PC-3 (cell line): ENCODE measurements at regions not wholly inside any gene's neighbourhood (a gene's known extent, or its start where the extent isn't known, plus 50 kb on each side); places are given as distances from the start of the nearest gene placed in this dataset.

ENCODE experiments used
- ATAC-seq: fragments of 200-7000 bp; cut with Tn5 transposase; 2 replicates; pipeline ENCODE4 v1.9.1; 2020; ENCODE audit warnings: mild to moderate bottlenecking, moderate library complexity
- BruUV-seq: library from RNA; stranded (reverse); fragments of 400-500 nt; replicated peaks from 2 replicates; lab custom pipeline; 2021; lab: Mats Ljungman, UMichigan
- CTCF ChIA-PET: fragments of 300-600 bp; sonication (Branson Sonifier 250); formaldehyde crosslinking; loops from one replicate; lab custom pipeline; 2022; ENCODE audit warnings: antibody characterized with exemption; lab: Charles Lee
- POLR2A ChIA-PET: fragments of 300-600 bp; sonication (Branson Sonifier 250); formaldehyde crosslinking; loops from one replicate; lab custom pipeline; 2022; ENCODE audit warnings: antibody characterized with exemption; ENCODE audit not compliant: unreplicated experiment; lab: Charles Lee
- DNase-seq: peaks from one replicate; pipeline ENCODE4 v3.0.0-alpha.2; 2015
- H2AFZ ChIP-seq: fragments of 300-600 bp; sonication (generic); 2 replicates; pipeline ENCODE4 v1.6.0; 2016; ENCODE audit warnings: antibody characterized with exemption, low read length
- H3F3A ChIP-seq: fragments of 300-600 bp; sonication (generic); one replicate; pipeline ENCODE4 v1.6.0; 2017; ENCODE audit warnings: antibody characterized with exemption, low read length, control low read depth, mild to moderate bottlenecking; ENCODE audit not compliant: unreplicated experiment
- H3K27ac ChIP-seq: fragments of 300-600 bp; sonication (generic); 2 replicates; pipeline ENCODE4 v1.5.1; 2016; ENCODE audit warnings: mild to moderate bottlenecking, low read length
- H3K27me3 ChIP-seq: fragments of 300-600 bp; sonication (generic); 2 replicates; pipeline ENCODE4 v1.6.1; 2016; ENCODE audit warnings: low read length, mixed read lengths
- H3K36me3 ChIP-seq: fragments of 300-600 bp; sonication (generic); 2 replicates; pipeline ENCODE4 v1.6.1; 2016; ENCODE audit warnings: low read depth, mixed run types, low read length, mixed read lengths
- H3K4me1 ChIP-seq: fragments of 300-600 bp; sonication (generic); 2 replicates; pipeline ENCODE4 v1.5.1; 2016; ENCODE audit warnings: low read length; ENCODE audit not compliant: insufficient read depth
- H3K4me2 ChIP-seq: fragments of 300-600 bp; sonication (generic); 2 replicates; pipeline ENCODE4 v1.6.0; 2016; ENCODE audit warnings: low read length
- H3K4me3 ChIP-seq: fragments of 300-600 bp; sonication (generic); 2 replicates; pipeline ENCODE4 v1.5.1; 2016; ENCODE audit warnings: mild to moderate bottlenecking, low read length, mixed read lengths
- H3K79me2 ChIP-seq: fragments of 300-600 bp; sonication (generic); 2 replicates; pipeline ENCODE4 v1.6.1; 2017; ENCODE audit warnings: low read length, mixed read lengths
- H3K9ac ChIP-seq: fragments of 300-600 bp; sonication (generic); 2 replicates; pipeline ENCODE4 v1.6.0; 2016; ENCODE audit warnings: mild to moderate bottlenecking, low read length
- H3K9me2 ChIP-seq: fragments of 300-600 bp; sonication (generic); replicated peaks from 2 replicates; pipeline ENCODE4 v1.6.1; 2016; ENCODE audit warnings: mixed run types, low read length, mixed read lengths
- H3K9me3 ChIP-seq: fragments of 300-600 bp; sonication (generic); 2 replicates; pipeline ENCODE4 v1.6.1; 2016; ENCODE audit warnings: low read length, mixed read lengths
- H4K20me1 ChIP-seq: fragments of 300-600 bp; sonication (generic); 2 replicates; pipeline ENCODE4 v1.6.1; 2016; ENCODE audit warnings: low read length, mixed read lengths
- CTCF ChIP-seq: fragments of 300-600 bp; sonication (generic); conservative IDR thresholded peaks from 2 replicates; pipeline ENCODE4 v1.5.1; 2017; ENCODE audit warnings: antibody characterized with exemption, low read depth, mild to moderate bottlenecking, low read length
- EZH2 ChIP-seq: fragments of 300-600 bp; sonication (generic); IDR thresholded peaks from one replicate; pipeline ENCODE4 v1.6.1; 2017; ENCODE audit warnings: antibody characterized with exemption, mild to moderate bottlenecking, low read length; ENCODE audit not compliant: unreplicated experiment
- EZH2phosphoT487 ChIP-seq: fragments of 300-600 bp; sonication (generic); IDR thresholded peaks from 2 replicates; pipeline ENCODE4 v1.6.1; 2018; ENCODE audit warnings: mild to moderate bottlenecking, antibody characterized with exemption, low read length, borderline replicate concordance
- intact Hi-C: fragments of 100-400 bp; cut with micrococcal nuclease; formaldehyde crosslinking; loops from 2 replicates; pipeline ENCODE4 v1.9.0; 2023

DNA sequence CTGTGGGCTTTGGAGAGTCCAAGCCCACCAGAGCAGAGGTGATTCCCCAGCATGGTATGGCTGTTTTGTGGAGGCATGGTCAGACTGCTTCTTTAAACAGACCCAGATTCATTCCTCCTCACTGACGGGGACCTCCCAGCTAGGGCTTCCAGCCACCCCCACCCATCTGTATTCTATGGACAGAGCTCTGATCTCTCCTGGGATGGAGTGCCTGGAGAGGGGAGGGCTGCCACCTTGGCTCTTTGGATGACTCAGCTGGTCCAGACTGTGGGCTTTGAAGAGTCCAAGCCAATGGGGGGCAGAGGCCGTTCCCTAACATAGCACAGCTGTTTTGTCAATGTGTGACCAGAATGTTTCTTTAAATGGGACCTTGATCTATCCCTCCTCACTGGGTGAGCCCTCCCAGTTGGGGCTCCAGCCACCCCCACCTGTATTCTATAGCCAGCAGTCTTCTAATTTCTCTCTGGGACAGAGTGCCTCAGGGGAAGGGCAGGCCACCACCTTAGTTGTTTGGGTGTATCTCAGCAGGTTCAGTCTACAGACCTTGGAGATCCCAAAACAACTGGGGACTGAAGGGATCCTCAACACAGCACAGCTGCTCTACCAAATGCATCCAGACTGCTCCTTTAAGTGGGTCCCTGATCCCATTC lies 122.0 kb upstream of the OSTN start:
- intact Hi-C loops, result no loop called here
- Histone ChIP-seq H3K4me3 (no peak overlapping the region), H4K20me1 (no peaks in the 10 kb centered on the region), H3F3A (no peaks in the 10 kb centered on the region), H3K27me3 (no peaks in the 10 kb centered on the region), H3K79me2 (no peaks in the 10 kb centered on the region), H3K9ac (no peak overlapping the region), H3K4me2 (no peak overlapping the region), H3K4me1 (peaks cover 4% of the 10 kb centered on the region), H3K9me2 (no peaks in the 10 kb centered on the region), H2AFZ (no peak overlapping the region), H3K9me3 (0 out of 2 replicates have a peak, but pooled peaks cover 17% of the 10 kb centered on the region), H3K27ac (no peak overlapping the region), H3K36me3 (peaks cover 2% of the 10 kb centered on the region; the same call in 1 of the 2 replicates)
- no peak for TF ChIP-seq EZH2phosphoT487
- no peak for TF ChIP-seq EZH2
- TF ChIP-seq CTCF, result no peak
- ATAC-seq (no peak), DNase-seq (no peak)
- POLR2A ChIA-PET, result no interaction called here
- CTCF ChIA-PET, result no interaction called here
- no TSS peak for BruUV-seq

GRCh38 chr3:191074511-191074910 lies 124.5 kb upstream of the OSTN start:
- H3K9ac ChIP-seq, result no peak overlapping the region
- DNase-seq (no peak), ATAC-seq (no peak)
- H3K4me2 ChIP-seq, result no peak overlapping the region
- H4K20me1 ChIP-seq, result no peaks in the 10 kb centered on the region
- H3F3A ChIP-seq, result peaks cover 9% of the 10 kb centered on the region
- CTCF ChIA-PET, result no interaction called here
- H3K9me2 ChIP-seq, result no peaks in the 10 kb centered on the region
- H3K9me3 ChIP-seq, result 0 out of 2 replicates have a peak, but pooled peaks cover 11% of the 10 kb centered on the region
- peaks cover 2% of the 10 kb centered on the region; the same call in 1 of the 2 replicates for H3K36me3 ChIP-seq
- no peak overlapping the region for H3K27ac ChIP-seq
- POLR2A ChIA-PET, result no interaction called here
- H3K4me3 ChIP-seq, result no peak overlapping the region
- TF ChIP-seq EZH2 (no peak), EZH2phosphoT487 (no peak), CTCF (no peak)
- intact Hi-C loops, result no loop called here
- peaks cover 29% of the 10 kb centered on the region for H3K4me1 ChIP-seq
- no peaks in the 10 kb centered on the region for H3K27me3 ChIP-seq
- H3K79me2 ChIP-seq, result no peaks in the 10 kb centered on the region
- BruUV-seq, result no TSS peak
- no peak overlapping the region for H2AFZ ChIP-seq

DNA sequence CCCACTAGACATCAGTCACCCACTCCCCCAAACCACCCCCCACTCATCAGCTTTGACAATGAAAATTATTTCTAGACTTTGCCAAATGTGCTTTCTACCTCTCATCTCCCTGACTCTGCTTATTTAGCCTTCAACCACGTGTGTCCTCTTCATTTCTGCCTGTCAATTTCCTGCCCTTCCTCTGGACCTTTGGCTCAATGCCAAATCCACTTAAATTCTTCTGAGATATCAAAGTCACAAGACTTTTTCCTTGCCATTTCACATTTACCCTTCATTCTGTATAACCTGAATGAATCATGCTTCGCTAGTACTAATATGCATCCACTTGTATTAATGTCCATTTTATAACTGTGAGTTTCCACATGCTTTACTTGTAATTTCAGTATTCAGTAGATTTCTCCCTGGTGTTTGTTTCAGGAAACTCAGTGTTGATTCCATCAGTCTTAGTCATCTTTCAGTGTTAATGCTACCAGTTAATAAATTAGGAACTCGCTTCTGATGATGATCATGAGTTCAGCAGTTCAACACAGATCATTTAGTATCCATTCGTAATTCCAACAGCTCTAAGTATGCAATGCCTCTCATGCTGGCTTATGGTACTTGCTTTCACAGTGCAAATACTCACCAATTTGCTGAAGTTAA lies 128.2 kb upstream of the OSTN start:
- Histone ChIP-seq H3K27ac (peak overlapping the region; percentile 86), H3K9me2 (no peaks in the 10 kb centered on the region), H3K79me2 (no peaks in the 10 kb centered on the region), H3K36me3 (no peaks in the 10 kb centered on the region), H3K9me3 (no peaks in the 10 kb centered on the region), H3K27me3 (no peaks in the 10 kb centered on the region), H3K4me1 (peaks cover 64% of the 10 kb centered on the region), H3F3A (peaks cover 16% of the 10 kb centered on the region), H3K4me2 (peak overlapping the region; percentile 46), H3K4me3 (peak overlapping the region; percentile 11; the same call in 1 of the 2 replicates), H4K20me1 (no peaks in the 10 kb centered on the region), H2AFZ (peak overlapping the region; percentile 36), H3K9ac (peak overlapping the region; percentile 27)
- ATAC-seq (no peak), DNase-seq (peak; percentile 62)
- no TSS peak for BruUV-seq
- intact Hi-C loops, result no loop called here
- ChIA-PET CTCF (interaction anchor here (1.0 kb wide), 1 partner anchor 20 kb away, joined by 3 read pairs; no protein-coding TSS in a partner anchor), POLR2A (no interaction called here)
- no peak for TF ChIP-seq CTCF
- no peak for TF ChIP-seq EZH2
- no peak for TF ChIP-seq EZH2phosphoT487
